PFSK-1 (cell line): ENCODE measurements at regions not wholly inside any gene's neighbourhood (a gene's known extent, or its start where the extent isn't known, plus 50 kb on each side); places are given as distances from the start of the nearest gene placed in this dataset.

Experiments used
- FOXP2 ChIP-seq: optimal IDR thresholded peaks from 2 replicates; pipeline ENCODE3; 2011; ENCODE audit warnings: borderline replicate concordance, control low read depth, inconsistent platforms; ENCODE audit not compliant: insufficient read depth; ENCODE audit errors: extremely low read length, extremely low read depth
- POLR2AphosphoS5 ChIP-seq: IDR thresholded peaks from 2 replicates; pipeline ENCODE4 v1.6.1; 2012; ENCODE audit warnings: low read depth, mild to moderate bottlenecking, control low read depth, low read length, moderate library complexity
- SIN3A ChIP-seq: IDR thresholded peaks from 2 replicates; pipeline ENCODE4 v1.6.1; 2012; ENCODE audit warnings: mild to moderate bottlenecking, low read length, moderate library complexity, borderline replicate concordance; ENCODE audit not compliant: insufficient read depth
- TAF1 ChIP-seq: IDR thresholded peaks from 2 replicates; pipeline ENCODE4 v1.6.1; 2012; ENCODE audit warnings: low read length, control low read depth, borderline replicate concordance; ENCODE audit not compliant: insufficient read depth
- TF ChIP-seq, protein P1 (sequence below), 2 experiments: IDR thresholded peaks; 2 replicates each; pipeline versions ENCODE4 v1.6.1 to v1.8.0; 2011 to 2012; ENCODE audit warnings: low read depth in 2 of 2, low read length in 2 of 2, control low read depth in 1 of 2, inconsistent platforms in 1 of 2, mild to moderate bottlenecking in 1 of 2, moderate library complexity in 1 of 2; ENCODE audit not compliant: insufficient read depth in 1 of 2

GRCh38 chr6:140541288-140541687 lies 1166.8 kb upstream of the CITED2 start:
- TF ChIP-seq, protein P1, sequence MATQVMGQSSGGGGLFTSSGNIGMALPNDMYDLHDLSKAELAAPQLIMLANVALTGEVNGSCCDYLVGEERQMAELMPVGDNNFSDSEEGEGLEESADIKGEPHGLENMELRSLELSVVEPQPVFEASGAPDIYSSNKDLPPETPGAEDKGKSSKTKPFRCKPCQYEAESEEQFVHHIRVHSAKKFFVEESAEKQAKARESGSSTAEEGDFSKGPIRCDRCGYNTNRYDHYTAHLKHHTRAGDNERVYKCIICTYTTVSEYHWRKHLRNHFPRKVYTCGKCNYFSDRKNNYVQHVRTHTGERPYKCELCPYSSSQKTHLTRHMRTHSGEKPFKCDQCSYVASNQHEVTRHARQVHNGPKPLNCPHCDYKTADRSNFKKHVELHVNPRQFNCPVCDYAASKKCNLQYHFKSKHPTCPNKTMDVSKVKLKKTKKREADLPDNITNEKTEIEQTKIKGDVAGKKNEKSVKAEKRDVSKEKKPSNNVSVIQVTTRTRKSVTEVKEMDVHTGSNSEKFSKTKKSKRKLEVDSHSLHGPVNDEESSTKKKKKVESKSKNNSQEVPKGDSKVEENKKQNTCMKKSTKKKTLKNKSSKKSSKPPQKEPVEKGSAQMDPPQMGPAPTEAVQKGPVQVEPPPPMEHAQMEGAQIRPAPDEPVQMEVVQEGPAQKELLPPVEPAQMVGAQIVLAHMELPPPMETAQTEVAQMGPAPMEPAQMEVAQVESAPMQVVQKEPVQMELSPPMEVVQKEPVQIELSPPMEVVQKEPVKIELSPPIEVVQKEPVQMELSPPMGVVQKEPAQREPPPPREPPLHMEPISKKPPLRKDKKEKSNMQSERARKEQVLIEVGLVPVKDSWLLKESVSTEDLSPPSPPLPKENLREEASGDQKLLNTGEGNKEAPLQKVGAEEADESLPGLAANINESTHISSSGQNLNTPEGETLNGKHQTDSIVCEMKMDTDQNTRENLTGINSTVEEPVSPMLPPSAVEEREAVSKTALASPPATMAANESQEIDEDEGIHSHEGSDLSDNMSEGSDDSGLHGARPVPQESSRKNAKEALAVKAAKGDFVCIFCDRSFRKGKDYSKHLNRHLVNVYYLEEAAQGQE (IDR thresholded peaks at IDR 0.05; ENCODE audit: insufficient read depth in 1 of 2, low read depth in 2 of 2, low read length in 2 of 2) = no peak
- TF ChIP-seq POLR2AphosphoS5 = no peak

DNA sequence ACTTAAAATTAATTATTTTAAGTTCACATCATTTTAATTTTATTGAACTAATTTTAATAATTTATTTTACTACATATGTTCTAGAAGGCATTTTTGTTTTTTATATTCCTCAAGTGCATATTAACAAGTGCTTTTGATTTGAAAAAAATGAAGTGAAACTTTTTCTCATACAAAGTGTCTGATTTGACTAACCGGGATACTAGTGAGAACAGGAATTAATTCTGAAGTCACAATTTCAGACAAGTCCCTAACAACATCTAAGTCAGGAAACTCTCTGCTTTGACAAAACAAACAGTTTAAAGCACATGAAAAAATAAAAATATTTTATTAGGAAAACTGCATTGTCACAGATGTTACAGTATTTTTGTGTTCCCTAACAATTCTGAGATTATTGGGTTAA lies 1166.3 kb upstream of the CITED2 start:
- TF ChIP-seq POLR2AphosphoS5 (no peak), SIN3A (no peak), TAF1 (no peak), FOXP2 (no peak)
- TF ChIP-seq, protein P1 (IDR thresholded peaks at IDR 0.05; ENCODE audit: insufficient read depth in 1 of 2, low read depth in 2 of 2, low read length in 2 of 2) = no peak

- TF ChIP-seq POLR2AphosphoS5 = no peak
- TF ChIP-seq, protein P1 (IDR thresholded peaks at IDR 0.05; ENCODE audit: insufficient read depth in 1 of 2, low read depth in 2 of 2, low read length in 2 of 2) = no peak
Observed at GRCh38 chr6:140538926-140539325, 1164.5 kb upstream of the CITED2 start.

DNA sequence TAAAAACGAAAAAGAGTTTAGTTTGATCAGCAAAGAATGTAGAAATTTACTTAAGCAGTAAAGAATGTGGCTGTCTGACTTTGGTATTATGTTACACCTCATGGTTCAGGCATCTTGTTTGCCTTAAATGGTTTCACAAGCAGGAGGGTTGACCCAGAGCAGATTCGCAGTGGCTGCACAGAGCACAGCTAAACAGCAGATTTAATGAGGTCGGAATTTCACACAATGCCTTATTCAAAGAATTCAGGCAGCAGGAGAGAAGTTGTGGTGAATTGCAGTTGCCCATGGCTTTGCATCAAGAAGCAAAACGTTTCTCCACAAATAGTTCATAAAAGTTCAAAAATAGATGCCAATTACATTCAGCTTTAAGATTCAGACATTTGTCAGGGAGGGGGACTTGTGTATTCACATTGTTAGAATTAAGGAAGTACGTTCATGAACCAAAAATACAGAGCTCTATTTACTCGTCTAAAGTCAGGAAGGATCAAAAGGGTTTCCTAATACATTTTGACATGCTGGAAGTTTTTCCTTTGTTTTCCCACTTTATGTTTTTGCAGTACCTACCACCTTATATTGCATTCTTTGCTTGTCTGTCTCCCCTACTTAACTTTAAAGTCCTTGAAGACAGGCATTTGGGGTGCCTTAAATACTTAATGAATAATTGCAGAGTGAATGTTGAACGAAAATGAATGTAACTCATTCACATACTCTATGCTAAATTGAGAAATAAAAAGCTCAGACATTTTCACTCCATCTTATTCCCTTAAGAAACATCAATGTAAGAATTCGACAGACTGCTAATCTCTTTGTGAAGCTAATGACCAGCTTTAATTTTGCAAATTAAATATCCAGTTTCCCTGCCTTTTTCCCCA lies 1163.6 kb upstream of the CITED2 start:
- TF ChIP-seq SIN3A (no peak), TAF1 (no peak), POLR2AphosphoS5 (no peak), FOXP2 (no peak)
- TF ChIP-seq, protein P1 (IDR thresholded peaks at IDR 0.05; ENCODE audit: insufficient read depth in 1 of 2, low read depth in 2 of 2, low read length in 2 of 2) = no peak

- TF ChIP-seq SIN3A (no peak), POLR2AphosphoS5 (no peak), TAF1 (no peak), FOXP2 (no peak)
- TF ChIP-seq, protein P1 (IDR thresholded peaks at IDR 0.05; ENCODE audit: insufficient read depth in 1 of 2, low read depth in 2 of 2, low read length in 2 of 2) = no peak
Observed at GRCh38 chr6:140537211-140537610, 1162.8 kb upstream of the CITED2 start.
